Osteocyte (in vitro differentiated cells): ENCODE measurements at regions not wholly inside any gene's neighbourhood (a gene's known extent, or its start where the extent isn't known, plus 50 kb on each side); places are given as distances from the start of the nearest gene placed in this dataset.

Experiments used
- DNase-seq: peaks from one replicate; pipeline ENCODE4 v3.0.0; 2021; ENCODE audit warnings: mixed read lengths; ENCODE audit not compliant: unreplicated experiment; ENCODE audit errors: extremely low spot score
- H3K27ac Mint-ChIP-seq: one replicate; pipeline ENCODE4 v1.8.0; 2021; ENCODE audit warnings: mild to moderate bottlenecking, mixed read lengths; ENCODE audit not compliant: unreplicated experiment
- H3K27me3 Mint-ChIP-seq: one replicate; pipeline ENCODE4 v1.8.0; 2021; ENCODE audit warnings: mixed read lengths; ENCODE audit not compliant: unreplicated experiment
- H3K36me3 Mint-ChIP-seq: one replicate; pipeline ENCODE4 v1.8.0; 2021; ENCODE audit warnings: mixed read lengths; ENCODE audit not compliant: unreplicated experiment
- H3K4me1 Mint-ChIP-seq: one replicate; pipeline ENCODE4 v1.8.0; 2021; ENCODE audit warnings: mixed read lengths; ENCODE audit not compliant: unreplicated experiment
- H3K4me3 Mint-ChIP-seq: one replicate; pipeline ENCODE4 v1.8.0; 2021; ENCODE audit warnings: mild to moderate bottlenecking, moderate library complexity, mixed read lengths; ENCODE audit not compliant: unreplicated experiment
- H3K9me3 Mint-ChIP-seq: one replicate; pipeline ENCODE4 v1.8.0; 2021; ENCODE audit warnings: mixed read lengths; ENCODE audit not compliant: unreplicated experiment
- TF ChIP-seq, protein P1 (sequence below): fragments of 200-600 bp; sonication (generic); IDR thresholded peaks from 2 replicates; pipeline ENCODE4 v1.5.0; 2021; ENCODE audit warnings: antibody characterized with exemption, mild to moderate bottlenecking, moderate library complexity

DNA sequence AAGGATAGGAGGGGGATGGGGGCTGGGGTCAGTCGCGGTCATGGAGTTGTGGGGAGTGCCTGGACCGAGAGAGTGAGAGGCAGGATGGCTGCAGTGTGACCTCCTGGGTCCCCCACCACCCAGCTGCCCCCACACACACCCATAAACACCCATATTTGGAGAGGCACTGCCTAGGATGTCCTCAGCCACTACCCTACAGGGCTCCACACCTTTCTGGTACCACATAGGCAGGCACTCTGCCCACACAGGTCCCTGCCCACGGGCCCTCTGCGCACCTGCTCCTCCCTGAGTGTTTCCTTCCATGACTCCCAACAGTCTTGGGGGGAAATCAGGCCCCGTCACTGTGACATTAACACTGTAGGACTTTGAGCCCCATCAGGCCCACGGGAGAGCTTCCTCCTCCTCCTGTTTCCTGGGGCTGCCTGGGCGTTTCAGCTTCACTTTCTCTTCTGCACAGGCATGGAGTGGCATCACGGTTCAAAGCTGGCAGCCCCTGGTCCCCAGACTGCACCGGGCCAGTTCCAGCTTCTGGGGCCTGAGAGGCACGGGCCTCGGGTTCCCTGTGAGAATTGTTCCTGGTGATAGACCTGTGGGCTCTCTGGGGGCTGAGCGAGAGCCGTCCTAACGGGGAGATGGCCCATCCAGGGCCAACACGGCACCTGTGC lies 207.0 kb upstream of the C14orf180 start:
- Mint-ChIP-seq H3K4me3 (no peak overlapping the region), H3K4me1 (no peaks in the 10 kb centered on the region), H3K36me3 (no peaks in the 10 kb centered on the region), H3K27ac (no peak overlapping the region), H3K27me3 (no peaks in the 10 kb centered on the region), H3K9me3 (no peaks in the 10 kb centered on the region)
- TF ChIP-seq, protein P1, sequence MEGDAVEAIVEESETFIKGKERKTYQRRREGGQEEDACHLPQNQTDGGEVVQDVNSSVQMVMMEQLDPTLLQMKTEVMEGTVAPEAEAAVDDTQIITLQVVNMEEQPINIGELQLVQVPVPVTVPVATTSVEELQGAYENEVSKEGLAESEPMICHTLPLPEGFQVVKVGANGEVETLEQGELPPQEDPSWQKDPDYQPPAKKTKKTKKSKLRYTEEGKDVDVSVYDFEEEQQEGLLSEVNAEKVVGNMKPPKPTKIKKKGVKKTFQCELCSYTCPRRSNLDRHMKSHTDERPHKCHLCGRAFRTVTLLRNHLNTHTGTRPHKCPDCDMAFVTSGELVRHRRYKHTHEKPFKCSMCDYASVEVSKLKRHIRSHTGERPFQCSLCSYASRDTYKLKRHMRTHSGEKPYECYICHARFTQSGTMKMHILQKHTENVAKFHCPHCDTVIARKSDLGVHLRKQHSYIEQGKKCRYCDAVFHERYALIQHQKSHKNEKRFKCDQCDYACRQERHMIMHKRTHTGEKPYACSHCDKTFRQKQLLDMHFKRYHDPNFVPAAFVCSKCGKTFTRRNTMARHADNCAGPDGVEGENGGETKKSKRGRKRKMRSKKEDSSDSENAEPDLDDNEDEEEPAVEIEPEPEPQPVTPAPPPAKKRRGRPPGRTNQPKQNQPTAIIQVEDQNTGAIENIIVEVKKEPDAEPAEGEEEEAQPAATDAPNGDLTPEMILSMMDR, result no peak
- DNase-seq, result no peak

DNA sequence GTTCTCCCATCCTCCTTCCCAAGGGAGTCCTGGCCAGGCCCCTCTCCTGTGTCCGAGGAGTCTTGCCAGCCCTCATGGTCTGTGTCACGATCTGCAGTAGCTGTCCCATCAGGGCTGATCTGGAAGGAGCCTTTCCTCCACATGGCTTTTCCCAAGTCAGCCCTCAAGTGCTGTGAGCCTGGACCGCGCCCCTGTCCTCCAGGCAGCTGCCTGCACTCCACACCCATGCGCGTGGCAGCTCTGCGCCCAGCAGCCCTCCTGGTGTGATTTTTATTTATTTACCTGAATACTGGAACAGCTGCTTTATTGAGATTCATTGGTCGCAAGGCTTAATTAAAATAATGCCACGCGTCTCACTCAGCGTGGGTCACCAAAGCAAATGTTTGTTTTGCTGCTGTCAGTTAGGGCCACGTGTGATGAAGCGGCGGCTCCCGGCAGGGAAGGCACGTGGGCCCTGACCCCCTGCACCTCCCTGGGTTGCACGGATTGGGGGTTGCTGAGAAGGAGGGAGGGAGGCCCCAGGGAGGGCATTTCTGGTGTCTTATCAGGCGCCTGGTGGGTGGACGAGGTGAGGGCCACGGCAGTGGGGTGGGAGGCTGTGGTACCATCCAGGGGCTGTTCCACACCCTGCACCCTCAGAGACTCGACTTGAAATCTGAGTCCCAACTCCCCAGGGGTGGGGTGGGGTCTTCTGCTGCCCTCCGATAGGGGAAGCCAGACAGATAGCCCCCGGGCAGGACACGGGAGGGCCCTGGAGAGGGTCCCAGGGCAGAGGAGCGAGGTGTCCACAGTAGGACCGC lies 206.3 kb upstream of the C14orf180 start:
- H3K36me3 Mint-ChIP-seq, result no peaks in the 10 kb centered on the region
- TF ChIP-seq, protein P1, result no peak
- no peak overlapping the region for H3K27ac Mint-ChIP-seq
- H3K4me3 Mint-ChIP-seq, result no peak overlapping the region
- H3K27me3 Mint-ChIP-seq, result no peaks in the 10 kb centered on the region
- no peak for DNase-seq
- no peaks in the 10 kb centered on the region for H3K9me3 Mint-ChIP-seq
- no peaks in the 10 kb centered on the region for H3K4me1 Mint-ChIP-seq

DNA sequence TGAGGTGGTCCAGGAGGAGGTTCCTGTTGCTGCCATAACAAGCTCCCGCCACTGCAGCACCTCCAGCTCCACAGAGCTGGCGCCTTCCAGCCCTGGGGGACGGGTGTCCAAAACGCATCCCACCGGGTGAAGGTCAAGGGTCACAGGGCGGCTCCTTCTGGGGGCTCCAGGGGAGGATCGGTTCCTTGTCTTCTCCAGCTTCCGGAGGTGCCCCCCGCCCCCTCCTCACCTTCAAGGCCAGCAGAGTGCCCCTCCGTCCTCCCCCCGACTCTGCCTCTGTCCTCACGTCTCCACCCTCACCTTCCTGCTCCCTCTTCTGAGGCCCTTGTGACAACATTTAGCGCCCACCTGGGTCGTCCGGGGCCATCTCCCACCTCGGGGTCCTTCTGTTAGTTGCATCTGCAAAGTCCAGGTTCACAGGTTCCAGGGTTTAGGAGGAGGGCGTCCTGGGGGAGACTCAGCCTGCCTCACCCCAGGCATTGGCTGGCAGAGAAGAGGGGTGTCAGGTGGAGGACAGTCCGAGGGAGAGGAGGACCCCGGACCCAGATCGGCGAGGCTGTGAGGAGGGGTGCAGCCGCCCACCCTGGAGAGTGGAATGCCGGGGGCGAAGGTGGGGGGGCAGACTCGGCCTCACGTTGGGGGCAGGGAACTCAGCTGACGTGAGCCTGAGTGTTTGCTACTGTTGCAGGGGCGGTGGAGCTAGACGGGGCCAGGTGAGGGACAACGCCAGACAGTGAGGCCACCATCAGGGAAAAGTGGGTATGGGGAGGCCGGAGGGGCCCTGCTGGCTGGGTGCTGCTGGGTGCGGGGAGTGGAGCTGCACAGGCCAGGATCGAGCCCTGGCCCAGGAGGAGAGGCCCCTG lies 205.5 kb upstream of the C14orf180 start:
- no peaks in the 10 kb centered on the region for H3K9me3 Mint-ChIP-seq
- no peaks in the 10 kb centered on the region for H3K36me3 Mint-ChIP-seq
- TF ChIP-seq, protein P1, result no peak
- no peak overlapping the region for H3K4me3 Mint-ChIP-seq
- peaks cover 3% of the 10 kb centered on the region for H3K27me3 Mint-ChIP-seq
- DNase-seq, result no peak
- no peaks in the 10 kb centered on the region for H3K4me1 Mint-ChIP-seq
- H3K27ac Mint-ChIP-seq, result no peak overlapping the region

DNA sequence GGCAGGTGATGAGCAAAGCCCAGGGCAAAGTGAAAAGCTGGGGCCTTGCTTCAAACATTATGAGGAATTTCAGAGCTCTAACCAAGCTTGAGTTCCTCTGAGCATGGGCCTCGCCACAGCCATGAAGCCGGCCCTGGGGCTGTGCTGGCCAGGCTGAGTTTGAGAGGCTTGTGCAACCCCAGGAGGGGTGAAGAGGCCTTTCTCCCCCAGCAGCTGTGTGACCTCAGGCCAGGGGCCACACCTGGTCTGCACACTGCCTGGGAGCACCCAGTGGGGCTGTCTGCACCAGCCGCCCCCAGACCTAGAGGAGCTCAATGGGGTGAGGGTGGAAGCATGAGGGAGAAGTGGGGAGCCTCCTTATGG lies 204.9 kb upstream of the C14orf180 start:
- DNase-seq, result no peak
- no peaks in the 10 kb centered on the region for H3K9me3 Mint-ChIP-seq
- H3K4me1 Mint-ChIP-seq, result no peaks in the 10 kb centered on the region
- TF ChIP-seq, protein P1, result no peak
- H3K36me3 Mint-ChIP-seq, result no peaks in the 10 kb centered on the region
- no peak overlapping the region for H3K4me3 Mint-ChIP-seq
- H3K27me3 Mint-ChIP-seq, result peaks cover 4% of the 10 kb centered on the region
- H3K27ac Mint-ChIP-seq, result no peak overlapping the region
